ENCODE measurements at regions not wholly inside any gene's neighbourhood (a gene's known extent, or its start where the extent isn't known, plus 50 kb on each side); places are given as distances from the start of the nearest gene placed in this dataset.
A peak's percentile ranks its signal among the peaks of the same experiment; 100 is the strongest.
"Not testable (repeated sequence)": the region's sequence is repeated elsewhere in the genome, so short reads cannot be mapped to it uniquely, and the experiment has no call there.

- DNase-seq (ENCODE audit: low spot score) = no peak
Observed at GRCh38 chr3:27661797-27662196, 60.3 kb downstream of the EOMES start.

GRCh38 chr3:27659279-27660021 lies 62.7 kb downstream of the EOMES start:
- DNase-seq (ENCODE audit: low spot score) = peak; percentile 54

- DNase-seq (ENCODE audit: low spot score) = no peak
Observed at GRCh38 chr3:27658741-27659140, 63.4 kb downstream of the EOMES start.

GRCh38 chr3:27657871-27658270 lies 64.3 kb downstream of the EOMES start:
- DNase-seq (ENCODE audit: low spot score) = no peak

- DNase-seq (ENCODE audit: low spot score) = no peak
Observed at GRCh38 chr3:27657404-27657803, 64.7 kb downstream of the EOMES start.

GRCh38 chr3:27656790-27657189 lies 65.3 kb downstream of the EOMES start:
- DNase-seq (ENCODE audit: low spot score) = no peak

GRCh38 chr3:27655547-27655946 lies 66.6 kb downstream of the EOMES start:
- DNase-seq (ENCODE audit: low spot score) = no peak

GRCh38 chr3:27653803-27654558 lies 68.1 kb downstream of the EOMES start:
- DNase-seq (ENCODE audit: low spot score) = no peak

GRCh38 chr3:27649277-27649676 lies 72.8 kb downstream of the EOMES start:
- no peak for DNase-seq (ENCODE audit: low spot score)

- no peak for DNase-seq (ENCODE audit: low spot score)
Observed at GRCh38 chr3:27646896-27647295, 75.2 kb downstream of the EOMES start.

GRCh38 chr3:27644941-27645340 lies 77.2 kb downstream of the EOMES start:
- DNase-seq (ENCODE audit: low spot score) = no peak

- no peak for DNase-seq (ENCODE audit: low spot score)
Observed at GRCh38 chr3:27643355-27643754, 78.8 kb downstream of the EOMES start.

- no peak for DNase-seq (ENCODE audit: low spot score)
Observed at GRCh38 chr3:27642796-27643195, 79.3 kb downstream of the EOMES start.

- no peak for DNase-seq (ENCODE audit: low spot score)
Observed at GRCh38 chr3:27641888-27642601, 80.1 kb downstream of the EOMES start.

- DNase-seq (ENCODE audit: low spot score) = no peak
Observed at GRCh38 chr3:27641271-27641800, 80.8 kb downstream of the EOMES start.

GRCh38 chr3:27639271-27639670 lies 82.9 kb downstream of the EOMES start:
- DNase-seq (ENCODE audit: low spot score) = no peak

- no peak for DNase-seq (ENCODE audit: low spot score)
Observed at GRCh38 chr3:27638594-27638993, 83.5 kb downstream of the EOMES start.

GRCh38 chr3:27637346-27637995 lies 84.7 kb downstream of the EOMES start:
- no peak for DNase-seq (ENCODE audit: low spot score)

- not testable (repeated sequence) for DNase-seq (ENCODE audit: low spot score)
Observed at GRCh38 chr3:27635006-27635405, 87.1 kb downstream of the EOMES start.

GRCh38 chr3:27633224-27633545 lies 88.9 kb downstream of the EOMES start:
- no peak for DNase-seq (ENCODE audit: low spot score)

GRCh38 chr3:27632431-27633223 lies 89.5 kb downstream of the EOMES start:
- peak; percentile 31 for DNase-seq (ENCODE audit: low spot score)

Measured in SK-N-DZ (cell line).